ENCODE measurements at regions not wholly inside any gene's neighbourhood (a gene's known extent, or its start where the extent isn't known, plus 50 kb on each side); places are given as distances from the start of the nearest gene placed in this dataset.

DNA sequence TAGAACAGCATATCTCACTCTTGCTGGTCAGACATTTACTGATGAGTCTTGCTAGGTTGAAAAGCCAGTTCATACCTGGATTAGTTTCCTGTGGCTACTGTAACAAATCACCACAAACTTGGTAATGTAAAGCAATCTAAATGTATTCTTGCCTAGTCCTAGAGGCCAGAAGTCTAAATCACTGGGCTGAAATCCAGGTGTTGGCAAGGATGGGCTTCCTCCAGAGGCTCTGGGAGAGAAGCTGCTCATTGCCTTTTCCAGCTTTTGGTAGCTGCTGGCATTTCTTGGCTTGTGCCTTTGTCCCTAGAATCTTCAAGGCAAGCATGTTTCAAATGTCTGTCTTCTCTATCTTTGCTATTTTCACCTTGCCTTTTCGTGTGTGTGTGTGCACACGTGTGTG is 62.3 kb upstream of the MAP4K3 start:
- H3K4me1 ChIP-seq (ENCODE audit: insufficient read depth, low read length, poor library complexity, severe bottlenecking): peaks cover 3% of the 10 kb centered on the region
- DNase-seq (ENCODE audit: low spot score): no peak
- no TSS peak for BruUV-seq (replicated peaks)
- H3K27me3 ChIP-seq (replicated peaks; ENCODE audit: insufficient read depth, low read depth, low read length, poor library complexity): no peaks in the 10 kb centered on the region
- H3K27ac ChIP-seq (ENCODE audit: low read depth, low read length, poor library complexity, severe bottlenecking): no peak overlapping the region
- CTCF ChIA-PET: no interaction called here
- POLR2A ChIA-PET (ENCODE audit: low non-redundant PET): no interaction called here
- H3K36me3 ChIP-seq (ENCODE audit: insufficient read depth, low read length, poor library complexity, severe bottlenecking): no peaks in the 10 kb centered on the region
- no peak for TF ChIP-seq EZH2 (IDR thresholded peaks at IDR 0.05; ENCODE audit: borderline replicate concordance, low read depth, low read length, poor library complexity, severe bottlenecking)
- TF ChIP-seq, protein P1, sequence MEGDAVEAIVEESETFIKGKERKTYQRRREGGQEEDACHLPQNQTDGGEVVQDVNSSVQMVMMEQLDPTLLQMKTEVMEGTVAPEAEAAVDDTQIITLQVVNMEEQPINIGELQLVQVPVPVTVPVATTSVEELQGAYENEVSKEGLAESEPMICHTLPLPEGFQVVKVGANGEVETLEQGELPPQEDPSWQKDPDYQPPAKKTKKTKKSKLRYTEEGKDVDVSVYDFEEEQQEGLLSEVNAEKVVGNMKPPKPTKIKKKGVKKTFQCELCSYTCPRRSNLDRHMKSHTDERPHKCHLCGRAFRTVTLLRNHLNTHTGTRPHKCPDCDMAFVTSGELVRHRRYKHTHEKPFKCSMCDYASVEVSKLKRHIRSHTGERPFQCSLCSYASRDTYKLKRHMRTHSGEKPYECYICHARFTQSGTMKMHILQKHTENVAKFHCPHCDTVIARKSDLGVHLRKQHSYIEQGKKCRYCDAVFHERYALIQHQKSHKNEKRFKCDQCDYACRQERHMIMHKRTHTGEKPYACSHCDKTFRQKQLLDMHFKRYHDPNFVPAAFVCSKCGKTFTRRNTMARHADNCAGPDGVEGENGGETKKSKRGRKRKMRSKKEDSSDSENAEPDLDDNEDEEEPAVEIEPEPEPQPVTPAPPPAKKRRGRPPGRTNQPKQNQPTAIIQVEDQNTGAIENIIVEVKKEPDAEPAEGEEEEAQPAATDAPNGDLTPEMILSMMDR (conservative IDR thresholded peaks at IDR 0.05; ENCODE audit: low read depth, low read length): no peak
- intact Hi-C loops (cut with micrococcal nuclease; ENCODE audit: unreplicated experiment): no loop called here
- H3K9me3 ChIP-seq (ENCODE audit: low read depth, low read length, poor library complexity, severe bottlenecking): no peaks in the 10 kb centered on the region
- no peak overlapping the region for H3K4me3 ChIP-seq (ENCODE audit: low read depth, low read length, poor library complexity, severe bottlenecking)

DNA sequence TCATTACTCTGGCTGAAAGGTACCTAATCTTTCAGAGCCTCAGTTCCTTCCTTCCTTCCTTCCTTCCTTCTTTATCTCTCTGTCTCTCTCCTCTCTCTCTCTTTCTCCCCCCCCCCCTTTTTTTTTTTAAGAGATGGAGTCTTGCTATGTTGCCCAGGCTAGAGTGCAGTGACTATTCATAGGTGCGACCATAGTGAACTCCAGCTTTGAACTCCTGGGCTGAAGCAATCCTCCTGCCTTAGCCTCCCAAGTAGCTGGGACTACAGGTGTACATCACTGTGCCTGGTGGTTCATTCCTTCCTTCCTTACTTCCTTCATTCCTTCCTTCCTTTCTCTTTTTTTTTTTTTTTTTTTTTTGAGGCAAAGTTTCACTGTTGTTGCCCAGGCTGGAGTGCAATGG is 64.3 kb upstream of the MAP4K3 start:
- CTCF ChIA-PET: no interaction called here
- TF ChIP-seq, protein P1 (conservative IDR thresholded peaks at IDR 0.05; ENCODE audit: low read depth, low read length): no peak
- no peak for TF ChIP-seq EZH2 (IDR thresholded peaks at IDR 0.05; ENCODE audit: borderline replicate concordance, low read depth, low read length, poor library complexity, severe bottlenecking)
- H3K27me3 ChIP-seq (replicated peaks; ENCODE audit: insufficient read depth, low read depth, low read length, poor library complexity): no peaks in the 10 kb centered on the region
- intact Hi-C loops (cut with micrococcal nuclease; ENCODE audit: unreplicated experiment): no loop called here
- POLR2A ChIA-PET (ENCODE audit: low non-redundant PET): no interaction called here
- DNase-seq (ENCODE audit: low spot score): no peak
- H3K4me3 ChIP-seq (ENCODE audit: low read depth, low read length, poor library complexity, severe bottlenecking): no peak overlapping the region
- no TSS peak for BruUV-seq (replicated peaks)
- no peaks in the 10 kb centered on the region for H3K36me3 ChIP-seq (ENCODE audit: insufficient read depth, low read length, poor library complexity, severe bottlenecking)
- H3K4me1 ChIP-seq (ENCODE audit: insufficient read depth, low read length, poor library complexity, severe bottlenecking): peaks cover 15% of the 10 kb centered on the region
- H3K9me3 ChIP-seq (ENCODE audit: low read depth, low read length, poor library complexity, severe bottlenecking): no peaks in the 10 kb centered on the region
- H3K27ac ChIP-seq (ENCODE audit: low read depth, low read length, poor library complexity, severe bottlenecking): no peak overlapping the region

DNA sequence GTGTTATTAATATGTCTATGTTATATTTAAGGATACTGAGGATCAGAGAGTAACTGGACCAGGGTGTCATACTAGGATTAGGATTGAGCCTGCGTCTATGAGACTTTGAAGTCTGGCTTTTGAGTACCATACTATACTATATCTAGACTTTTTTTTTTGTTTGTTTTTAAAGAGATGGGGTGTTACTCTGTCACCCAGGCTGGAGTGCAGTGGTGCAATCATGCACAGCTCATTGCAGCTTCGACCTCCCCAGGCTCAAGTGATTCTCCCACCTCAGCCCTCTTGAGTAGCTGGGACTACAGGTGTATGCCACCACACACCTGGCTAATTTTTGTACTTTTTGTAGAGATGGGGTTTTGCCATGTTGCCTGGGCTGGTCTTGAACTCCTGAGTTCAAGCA is 66.2 kb upstream of the MAP4K3 start:
- ChIA-PET CTCF (no interaction called here), POLR2A (ENCODE audit: low non-redundant PET) (no interaction called here)
- TF ChIP-seq EZH2 (IDR thresholded peaks at IDR 0.05; ENCODE audit: borderline replicate concordance, low read depth, low read length, poor library complexity, severe bottlenecking): no peak
- TF ChIP-seq, protein P1 (conservative IDR thresholded peaks at IDR 0.05; ENCODE audit: low read depth, low read length): no peak

More for the DNA sequence above, 66.2 kb upstream of the MAP4K3 start:
- H3K4me1 ChIP-seq (ENCODE audit: insufficient read depth, low read length, poor library complexity, severe bottlenecking): peaks cover 15% of the 10 kb centered on the region
- no peaks in the 10 kb centered on the region for H3K9me3 ChIP-seq (ENCODE audit: low read depth, low read length, poor library complexity, severe bottlenecking)
- no peak overlapping the region for H3K4me3 ChIP-seq (ENCODE audit: low read depth, low read length, poor library complexity, severe bottlenecking)
- H3K36me3 ChIP-seq (ENCODE audit: insufficient read depth, low read length, poor library complexity, severe bottlenecking): no peaks in the 10 kb centered on the region
- no peak for DNase-seq (ENCODE audit: low spot score)
- no peaks in the 10 kb centered on the region for H3K27me3 ChIP-seq (replicated peaks; ENCODE audit: insufficient read depth, low read depth, low read length, poor library complexity)
- no peak overlapping the region for H3K27ac ChIP-seq (ENCODE audit: low read depth, low read length, poor library complexity, severe bottlenecking)
- intact Hi-C loops (cut with micrococcal nuclease; ENCODE audit: unreplicated experiment): no loop called here
- BruUV-seq (replicated peaks): no TSS peak

Measured in A673 (cell line).